GM21447 (cell line): ENCODE measurements at regions not wholly inside any gene's neighbourhood (a gene's known extent, or its start where the extent isn't known, plus 50 kb on each side); places are given as distances from the start of the nearest gene placed in this dataset.

ENCODE experiments used
- ATAC-seq: cut with Tn5 transposase; IDR thresholded peaks from one replicate; pipeline ENCODE4 v1.9.1; 2021; ENCODE audit not compliant: unreplicated experiment

DNA sequence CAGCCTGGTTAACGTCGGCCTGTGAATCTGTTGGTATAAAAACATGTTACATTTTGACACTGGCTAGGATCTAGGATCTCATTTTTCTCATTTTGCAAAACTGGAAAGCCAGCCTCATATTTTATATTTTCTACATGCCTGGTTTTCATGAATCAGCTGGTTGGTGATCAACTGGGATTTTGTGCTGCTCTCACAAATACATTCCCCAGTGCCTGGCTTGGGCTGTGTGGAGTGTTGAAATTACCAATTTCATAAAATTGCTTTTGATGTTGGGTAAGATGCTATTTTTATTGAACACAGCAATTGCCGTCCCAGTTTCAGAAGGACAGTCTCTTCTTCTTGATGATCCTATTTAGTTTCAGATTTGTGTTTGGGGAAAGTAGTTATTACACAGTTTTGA lies 604.3 kb downstream of the TAFA4 start:
- ATAC-seq = no peak

DNA sequence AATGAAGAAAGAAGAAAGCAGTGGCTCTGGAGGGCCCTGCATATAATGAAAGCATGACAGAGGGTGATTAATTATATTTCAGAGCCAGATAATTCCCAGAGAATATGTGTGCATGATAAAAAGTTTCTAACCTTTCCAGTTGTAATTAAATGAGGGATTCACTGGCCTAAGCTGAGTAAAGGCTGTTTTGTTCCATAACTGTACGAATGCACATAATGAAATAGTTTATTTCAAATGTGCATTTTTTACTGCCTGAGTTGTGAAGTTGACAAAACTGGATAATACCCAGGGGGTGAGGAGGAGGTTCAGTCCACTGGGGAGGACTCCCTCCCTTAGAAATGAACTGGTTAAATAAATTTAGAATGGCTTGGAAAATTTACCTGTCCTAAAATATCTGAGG lies 616.4 kb downstream of the TAFA4 start:
- ATAC-seq = no peak

GRCh38 chr3:68315546-68315945 lies 616.8 kb downstream of the TAFA4 start:
- no peak for ATAC-seq

DNA sequence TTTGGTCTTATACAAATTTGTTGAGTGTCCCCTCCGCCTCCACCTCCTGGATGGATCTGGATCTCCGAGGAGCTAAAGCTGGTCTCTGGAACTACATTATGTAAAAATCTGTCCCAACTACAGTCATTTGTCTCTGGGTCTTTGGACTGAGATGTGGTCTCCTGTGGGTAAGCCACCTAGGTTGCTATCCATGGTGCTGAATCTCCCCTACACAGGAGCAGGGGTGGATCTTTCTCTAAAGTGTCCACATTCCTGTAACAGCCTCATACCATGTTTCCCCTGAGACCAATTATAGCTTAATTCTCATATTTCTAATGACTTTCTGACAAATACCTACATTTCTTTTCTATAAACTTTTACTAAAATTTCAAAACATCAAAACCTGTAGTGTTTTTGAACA lies 625.8 kb downstream of the TAFA4 start:
- ATAC-seq = no peak

- no peak for ATAC-seq
Observed at GRCh38 chr3:68295457-68295856, 636.9 kb downstream of the TAFA4 start.

GRCh38 chr3:68290333-68290732 lies 635.9 kb upstream of the SUCLG2 start:
- no peak for ATAC-seq

- ATAC-seq = no peak
Observed at GRCh38 chr3:68288085-68288484, 633.7 kb upstream of the SUCLG2 start.

DNA sequence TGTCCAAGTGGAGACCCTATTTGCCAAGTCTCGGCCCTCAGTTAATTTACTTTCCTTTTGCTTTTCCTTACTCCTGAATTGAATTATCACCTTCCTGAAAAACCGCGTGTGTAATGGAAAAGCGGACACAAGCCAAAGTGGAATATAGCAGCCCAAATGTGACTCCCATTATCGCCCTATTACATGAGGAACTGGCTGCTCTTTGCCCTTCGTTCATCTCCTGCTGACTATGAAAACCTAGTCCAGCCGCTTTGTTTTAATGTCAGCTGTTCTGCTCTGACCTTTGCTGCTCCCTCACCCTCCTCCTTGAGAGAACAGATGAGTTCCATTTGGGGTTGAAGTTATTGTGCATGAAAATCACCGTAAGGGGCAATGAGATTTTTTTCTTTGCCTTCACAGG lies 632.7 kb upstream of the SUCLG2 start:
- no peak for ATAC-seq

DNA sequence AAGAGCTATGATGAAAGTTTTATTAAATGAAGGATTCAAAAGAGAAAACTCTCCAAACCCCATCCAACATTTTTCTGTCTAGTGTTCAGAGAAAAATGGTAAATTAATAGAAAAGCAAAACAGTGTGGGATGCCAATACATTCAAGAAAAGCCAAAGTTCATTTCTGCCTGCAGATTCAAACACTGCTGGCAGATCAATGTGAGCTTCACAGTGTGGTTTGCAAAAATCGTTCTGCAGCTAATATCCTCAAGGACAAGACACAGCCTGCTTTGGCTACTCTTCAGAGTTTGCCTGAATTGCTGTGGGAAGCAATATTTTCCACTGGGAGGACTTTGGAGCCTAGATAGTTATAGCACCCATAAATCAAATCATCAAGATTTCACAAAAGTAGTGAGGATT lies 619.9 kb upstream of the SUCLG2 start:
- ATAC-seq = no peak

DNA sequence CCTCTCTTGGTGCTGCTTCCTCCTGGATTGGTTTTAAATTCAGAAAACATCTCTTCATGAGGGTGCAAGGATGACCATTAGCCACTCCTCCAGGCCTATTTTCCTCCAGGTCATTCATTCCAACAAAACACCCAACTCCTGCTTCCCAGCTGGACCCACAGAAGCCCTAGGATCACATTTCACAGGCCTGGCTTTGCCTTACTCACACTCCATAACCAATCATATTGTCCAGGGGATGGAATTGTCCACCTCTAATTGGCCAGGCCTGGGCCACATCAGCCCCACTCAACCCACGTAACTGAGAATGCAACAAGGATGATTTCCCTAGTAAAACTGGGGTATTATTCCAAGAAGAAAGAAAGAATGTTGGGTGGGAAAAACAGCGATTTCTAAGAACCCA lies 616.7 kb upstream of the SUCLG2 start:
- ATAC-seq = no peak

DNA sequence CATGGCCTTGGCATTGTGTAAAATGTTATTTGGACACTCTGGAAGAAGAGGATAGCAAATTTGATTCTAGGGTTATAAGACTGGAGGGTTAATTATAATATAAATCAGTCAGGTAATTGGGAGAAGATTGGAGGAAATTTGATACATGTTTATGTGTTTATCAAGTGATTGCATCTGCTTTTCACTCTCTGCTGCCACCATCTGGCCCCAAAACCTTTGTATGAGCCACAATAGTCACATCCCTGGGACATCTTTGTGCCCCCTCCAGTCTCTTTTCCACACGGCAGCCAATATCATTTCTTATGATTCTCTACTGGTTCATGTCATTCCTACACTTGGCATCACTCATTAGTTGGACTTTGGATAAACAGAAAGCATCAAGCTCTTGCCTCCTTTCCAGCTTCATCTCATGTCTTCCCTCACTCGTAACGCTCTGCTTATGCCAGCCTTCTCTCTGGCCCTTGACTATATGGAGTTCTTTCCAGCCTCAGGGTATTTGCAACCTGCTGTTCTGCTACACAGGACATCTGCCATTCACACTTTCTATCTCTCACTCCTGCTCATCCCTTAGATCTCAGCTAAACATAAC lies 602.3 kb upstream of the SUCLG2 start:
- no peak for ATAC-seq

DNA sequence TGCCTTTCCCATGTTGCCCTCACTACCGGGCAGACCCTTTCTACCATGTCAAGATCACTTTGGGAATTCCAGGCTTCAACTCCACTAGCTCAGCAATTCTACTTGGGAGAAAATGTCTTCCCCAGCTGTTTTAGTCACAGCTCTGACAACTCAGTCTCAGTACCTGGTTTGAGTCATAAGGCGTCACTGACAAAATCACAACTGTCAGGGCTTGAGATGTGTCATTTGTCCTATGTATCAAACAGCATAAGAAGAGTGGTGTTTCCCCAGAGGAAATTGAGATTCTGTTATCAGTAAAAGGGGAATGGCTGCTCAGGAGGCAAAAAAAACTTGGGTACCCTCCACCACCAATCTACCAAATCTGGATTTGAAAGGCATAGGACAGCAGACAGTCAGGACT lies 594.9 kb upstream of the SUCLG2 start:
- ATAC-seq = no peak

DNA sequence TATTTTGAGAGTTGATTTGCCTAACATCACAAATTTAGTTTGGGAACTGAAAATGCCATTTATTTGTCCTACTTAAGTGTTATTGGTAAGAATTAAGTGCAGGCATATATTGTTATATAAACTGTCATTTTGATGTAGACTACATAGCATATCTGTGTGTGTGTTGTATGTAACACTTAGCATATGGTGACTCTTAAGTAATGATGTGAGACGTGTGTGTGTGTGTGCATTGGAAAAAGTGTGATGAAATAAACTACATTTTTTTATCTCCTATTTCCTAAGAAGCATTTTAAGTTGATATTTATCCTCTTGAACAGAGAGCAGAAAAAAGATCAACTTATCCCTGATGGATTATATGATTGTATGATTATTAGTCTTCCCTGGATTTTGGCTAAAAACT lies 588.2 kb upstream of the SUCLG2 start:
- ATAC-seq = no peak

DNA sequence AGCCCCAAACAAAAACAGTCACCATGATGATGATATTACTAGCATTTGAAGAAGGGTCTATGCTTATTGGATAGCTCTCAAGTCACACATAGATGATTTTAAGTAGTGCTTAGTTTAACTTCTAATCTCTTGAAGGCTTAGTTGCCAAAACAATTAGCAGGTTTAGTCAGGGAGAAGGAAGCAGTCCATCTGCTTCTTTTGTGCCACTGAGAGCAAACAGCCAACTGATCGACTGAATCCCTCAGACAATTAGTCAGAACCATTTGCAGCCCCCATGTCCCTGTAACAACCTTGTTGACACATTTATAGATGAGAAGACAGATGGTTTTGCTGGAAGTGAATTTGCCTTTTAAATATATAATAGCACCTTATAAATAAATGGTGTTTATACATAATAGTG lies 585.1 kb upstream of the SUCLG2 start:
- ATAC-seq = no peak

GRCh38 chr3:68234076-68234780 lies 579.8 kb upstream of the SUCLG2 start:
- ATAC-seq = no peak

- ATAC-seq = no peak
Observed at GRCh38 chr3:68228856-68229255, 574.4 kb upstream of the SUCLG2 start.

- no peak for ATAC-seq
Observed at GRCh38 chr3:68220832-68221231, 566.4 kb upstream of the SUCLG2 start.

GRCh38 chr3:68211637-68212036 lies 557.2 kb upstream of the SUCLG2 start:
- no peak for ATAC-seq

DNA sequence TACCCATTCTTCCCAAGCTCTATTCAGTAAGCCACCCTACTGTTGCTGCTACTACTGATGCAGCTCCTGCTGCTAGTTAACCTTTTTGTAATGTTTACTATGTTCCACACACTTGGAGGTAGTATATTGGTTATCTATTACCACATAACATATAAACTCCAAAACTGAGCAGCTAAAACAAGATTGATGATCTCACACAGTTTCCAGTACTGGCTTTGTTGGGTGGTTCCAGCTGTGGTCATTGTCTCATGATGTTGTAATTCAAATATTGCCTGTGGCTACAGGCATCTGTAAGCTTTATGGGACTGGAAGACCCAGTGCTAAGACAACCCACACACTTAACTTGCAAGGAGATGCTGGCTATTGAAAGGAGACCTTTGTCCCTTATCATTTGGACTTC lies 556.2 kb upstream of the SUCLG2 start:
- ATAC-seq = no peak

DNA sequence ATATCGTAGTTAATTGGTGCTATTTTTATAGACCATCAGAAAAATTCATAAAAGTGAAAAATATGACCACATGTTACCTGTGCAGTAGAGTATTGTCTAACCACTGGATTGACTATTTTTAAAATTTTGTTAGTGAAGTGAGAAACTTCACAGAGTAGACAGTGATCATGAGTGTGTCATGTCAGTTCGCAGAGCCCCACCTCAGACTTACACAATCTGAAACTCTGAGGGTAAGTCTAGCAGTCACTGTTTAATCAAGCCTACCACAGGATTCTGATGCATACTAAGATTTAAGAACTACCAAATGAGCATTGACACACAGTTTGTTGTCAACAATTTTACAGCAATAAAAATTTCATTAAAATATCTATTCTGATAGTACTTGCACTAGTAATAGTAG lies 552.9 kb upstream of the SUCLG2 start:
- no peak for ATAC-seq

DNA sequence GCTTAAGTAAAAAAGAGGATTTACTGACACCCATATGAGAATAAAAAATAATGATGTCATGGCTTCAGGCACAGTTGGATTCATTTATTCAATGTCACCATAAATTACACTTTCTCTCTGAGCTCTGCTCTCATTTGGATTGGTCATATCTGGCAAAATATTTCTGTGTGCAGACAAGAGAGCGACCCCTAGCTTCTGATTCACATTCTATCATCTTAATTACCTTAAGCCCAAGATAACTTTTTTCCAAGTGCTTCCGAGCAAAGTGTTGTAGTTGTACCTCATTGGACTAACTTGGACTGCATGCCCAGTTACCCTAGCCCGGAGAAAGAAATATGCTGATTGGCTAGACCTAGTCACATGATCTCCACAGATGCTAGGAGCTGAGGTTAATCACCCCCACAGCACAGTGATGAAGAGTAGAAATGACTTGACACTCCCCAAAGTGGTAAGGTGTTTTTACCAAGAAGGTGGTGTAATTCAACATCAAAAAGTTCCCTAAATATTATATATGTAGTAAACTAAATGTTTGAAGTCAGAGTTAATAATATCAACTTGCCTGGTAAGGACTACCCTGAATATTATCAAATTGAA lies 552.2 kb upstream of the SUCLG2 start:
- ATAC-seq = no peak

DNA sequence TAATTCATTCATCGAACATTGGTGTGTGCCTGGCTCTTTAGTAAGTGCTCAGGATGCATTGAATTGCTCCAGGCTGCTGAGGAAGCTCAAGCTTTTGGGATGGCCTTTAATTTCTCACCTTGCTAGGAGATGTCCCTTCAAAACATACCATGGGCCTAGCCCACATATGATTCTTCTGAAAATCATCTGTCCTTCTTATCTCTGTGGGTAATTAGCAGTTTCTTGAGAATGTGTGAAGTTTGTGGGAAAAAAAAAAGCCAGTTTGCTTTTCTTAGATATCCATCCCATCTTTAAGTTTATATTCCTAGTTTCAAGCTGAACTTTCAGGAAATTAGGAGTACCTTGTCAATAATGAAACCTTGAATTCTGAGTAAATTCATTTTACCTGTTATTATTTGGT lies 532.3 kb upstream of the SUCLG2 start:
- no peak for ATAC-seq

DNA sequence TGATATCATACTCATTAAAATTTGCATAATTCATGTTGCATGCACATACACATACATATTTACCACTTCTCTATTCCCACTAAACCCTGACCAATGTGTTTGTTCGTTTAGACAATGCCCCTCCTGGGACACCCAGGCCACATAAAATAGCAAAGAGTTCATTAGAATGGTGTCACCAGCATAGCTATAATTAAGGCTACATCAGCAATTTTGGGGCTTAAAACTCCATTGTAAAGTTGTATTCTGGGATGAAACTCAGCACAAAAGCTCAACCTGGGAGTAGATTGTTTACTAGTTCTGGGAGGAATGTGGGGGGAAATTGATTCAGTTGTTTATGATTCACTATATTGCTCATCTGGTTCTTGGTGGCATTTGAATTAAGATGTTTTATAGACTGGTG lies 522.2 kb upstream of the SUCLG2 start:
- ATAC-seq = no peak
